ENCODE measurements at regions not wholly inside any gene's neighbourhood (a gene's known extent, or its start where the extent isn't known, plus 50 kb on each side); places are given as distances from the start of the nearest gene placed in this dataset.
A peak's percentile ranks its signal among the peaks of the same experiment; 100 is the strongest.

- DNase-seq (peak in 1 of 2 donors; percentile 32), ATAC-seq (peak; percentile 35)
- intact Hi-C loops (cut with DNase I, micrococcal nuclease) = loop anchor here in 1 of 2 donors (5.0 kb wide), 1 partner anchor 155 kb away; the partner anchor contains the start of gene CCND2
These were observed 156.1 kb upstream of the CCND2 start for GRCh38 chr12:4117386-4118016.

GRCh38 chr12:4116251-4117111 is 157.1 kb upstream of the CCND2 start:
- peak; percentile 72 for ATAC-seq
- intact Hi-C loops (cut with DNase I, micrococcal nuclease) = loop anchor here in 1 of 2 donors (5.0 kb wide), 1 partner anchor 156 kb away; the partner anchor contains the start of gene CCND2
- peak; percentile 59 to 80 for DNase-seq

DNA sequence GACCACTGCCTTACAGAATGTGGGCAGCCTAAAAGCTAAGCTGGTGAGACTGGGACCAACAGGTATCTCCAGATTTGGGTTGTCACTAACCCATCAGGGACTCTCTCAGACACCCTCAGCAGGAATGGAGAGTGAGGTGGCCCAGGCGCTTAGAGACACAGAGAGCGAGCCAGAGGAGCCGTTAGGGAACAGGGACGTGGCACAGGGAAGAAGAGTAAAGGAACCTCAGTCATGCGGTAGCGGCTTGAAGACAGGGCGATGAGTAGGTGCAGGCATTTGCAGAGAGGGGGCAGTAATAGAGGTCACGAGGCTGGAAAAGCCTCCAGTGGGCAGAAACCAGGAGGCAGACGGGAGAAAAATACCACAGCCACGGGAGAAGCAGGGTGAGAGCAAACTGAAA is 158.0 kb upstream of the CCND2 start:
- intact Hi-C loops (cut with DNase I, micrococcal nuclease) = loop anchor here in 1 of 2 donors (5.0 kb wide), 1 partner anchor 157 kb away; the partner anchor contains the start of gene CCND2
- no peak for ATAC-seq
- DNase-seq = peak in 1 of 2 donors; percentile 35

DNA sequence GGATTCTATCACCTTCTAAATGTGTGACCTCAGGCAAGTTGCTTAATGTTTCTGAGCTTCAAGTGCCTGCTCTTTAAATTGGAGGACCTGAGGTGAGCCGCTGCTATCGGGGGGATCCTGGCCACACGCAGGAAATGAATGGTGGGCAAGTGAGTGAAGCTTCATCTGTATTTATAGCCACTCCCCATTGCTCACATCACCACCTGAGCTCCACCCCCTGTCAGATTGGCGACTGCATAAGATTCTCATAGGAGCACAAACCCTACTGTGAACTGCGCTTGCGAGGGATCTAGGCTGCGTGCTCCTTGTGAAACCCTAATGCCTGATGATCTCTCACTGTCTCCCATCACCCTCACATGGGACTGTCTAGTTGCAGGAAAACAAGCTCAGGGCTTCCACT is 158.6 kb upstream of the CCND2 start:
- intact Hi-C loops (cut with DNase I, micrococcal nuclease) = loop anchor here in 1 of 2 donors (5.0 kb wide), 1 partner anchor 157 kb away; the partner anchor contains the start of gene CCND2
- DNase-seq (no peak), ATAC-seq (no peak)

GRCh38 chr12:4112734-4113325 is 160.7 kb upstream of the CCND2 start:
- intact Hi-C loops (cut with DNase I, micrococcal nuclease) = no loop called here
- ATAC-seq (no peak), DNase-seq (no peak)

- ATAC-seq (no peak), DNase-seq (no peak)
- intact Hi-C loops (cut with DNase I, micrococcal nuclease) = no loop called here
These were observed 161.3 kb upstream of the CCND2 start for GRCh38 chr12:4112290-4112689.

GRCh38 chr12:4111010-4111409 is 162.6 kb upstream of the CCND2 start:
- ATAC-seq (no peak), DNase-seq (no peak)
- intact Hi-C loops (cut with DNase I, micrococcal nuclease) = no loop called here

- no peak for DNase-seq
- intact Hi-C loops (cut with DNase I, micrococcal nuclease) = loop anchor here in 1 of 2 donors (5.0 kb wide), 1 partner anchor 167 kb away; no protein-coding TSS in a partner anchor
- no peak for ATAC-seq
These were observed 163.7 kb upstream of the CCND2 start for GRCh38 chr12:4109826-4110225.

- no peak for DNase-seq
- no peak for ATAC-seq
- intact Hi-C loops (cut with DNase I, micrococcal nuclease) = loop anchor here in 1 of 2 donors (5.0 kb wide), 1 partner anchor 168 kb away; no protein-coding TSS in a partner anchor
These were observed 164.7 kb upstream of the CCND2 start for GRCh38 chr12:4108803-4109345.

DNA sequence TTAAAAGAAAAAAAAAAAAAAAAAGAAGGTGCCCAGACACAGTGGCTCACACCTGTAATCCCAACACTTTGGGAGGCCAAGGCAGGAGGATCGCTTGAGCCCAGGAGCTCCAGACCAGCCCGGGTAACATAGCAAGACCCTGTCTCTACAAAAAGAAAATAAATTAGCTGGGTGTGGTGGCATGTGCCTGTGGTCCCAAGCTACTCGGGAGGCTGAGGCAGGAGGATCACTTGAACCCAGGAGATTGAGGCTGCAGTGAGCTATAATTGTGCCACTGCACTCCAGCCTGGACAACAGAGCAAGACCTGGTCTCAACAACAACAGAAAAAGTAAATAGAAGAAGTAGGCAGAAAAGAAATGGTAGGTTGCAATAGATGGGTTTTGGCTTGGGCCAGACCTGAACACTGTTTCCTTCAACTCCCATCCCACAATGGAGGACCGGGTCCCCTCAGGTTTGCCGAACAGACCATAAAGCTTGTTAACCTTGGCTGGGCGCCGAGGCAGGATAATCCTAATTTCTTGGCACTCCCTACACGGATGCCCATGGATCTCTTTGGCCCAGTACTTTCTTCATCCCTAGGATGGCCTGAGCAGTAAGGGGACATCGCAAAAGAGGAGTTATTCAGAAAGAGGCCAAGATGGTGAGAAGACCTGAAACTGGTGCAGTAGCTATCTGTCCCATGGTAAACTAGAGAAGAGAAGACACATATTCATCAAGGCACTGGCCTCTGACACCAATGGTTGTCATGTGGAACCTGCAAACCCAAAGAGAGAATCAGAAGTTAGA is 165.5 kb upstream of the CCND2 start:
- intact Hi-C loops (cut with DNase I, micrococcal nuclease) = loop anchor here in 1 of 2 donors (5.0 kb wide), 1 partner anchor 169 kb away; no protein-coding TSS in a partner anchor
- no peak for ATAC-seq

DNA sequence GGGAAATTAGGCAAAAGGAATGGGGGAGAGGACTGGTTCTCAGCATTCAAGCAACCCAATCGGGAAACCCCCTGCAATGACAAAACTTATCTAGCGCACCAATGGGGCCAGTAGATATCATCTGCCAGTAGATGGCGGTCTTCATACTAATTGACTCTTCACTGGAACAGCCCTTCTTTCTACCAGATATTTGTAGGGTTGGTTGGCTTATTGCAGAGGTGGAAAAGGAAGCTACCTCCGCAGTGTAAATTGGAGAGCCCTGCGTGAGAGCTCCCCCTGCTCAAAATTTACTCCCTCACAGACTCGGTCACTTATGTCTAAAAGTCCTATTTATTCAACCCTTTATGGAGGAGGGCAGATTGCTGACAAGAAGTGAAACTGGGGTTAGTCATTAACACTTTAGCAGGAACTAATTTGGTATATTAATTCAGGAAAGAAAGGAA is 166.1 kb upstream of the CCND2 start:
- DNase-seq (peak; percentile 36 to 53), ATAC-seq (peak; percentile 94)
- intact Hi-C loops (cut with DNase I, micrococcal nuclease) = loop anchor here in 1 of 2 donors (5.0 kb wide), 1 partner anchor 170 kb away; no protein-coding TSS in a partner anchor

More for the DNA sequence above, 165.5 kb upstream of the CCND2 start:
- DNase-seq = no peak

GRCh38 chr12:4106621-4107020 is 166.9 kb upstream of the CCND2 start:
- ATAC-seq (peak; percentile 15), DNase-seq (no peak)
- intact Hi-C loops (cut with DNase I, micrococcal nuclease) = loop anchor here in 1 of 2 donors (5.0 kb wide), 1 partner anchor 171 kb away; no protein-coding TSS in a partner anchor

DNA sequence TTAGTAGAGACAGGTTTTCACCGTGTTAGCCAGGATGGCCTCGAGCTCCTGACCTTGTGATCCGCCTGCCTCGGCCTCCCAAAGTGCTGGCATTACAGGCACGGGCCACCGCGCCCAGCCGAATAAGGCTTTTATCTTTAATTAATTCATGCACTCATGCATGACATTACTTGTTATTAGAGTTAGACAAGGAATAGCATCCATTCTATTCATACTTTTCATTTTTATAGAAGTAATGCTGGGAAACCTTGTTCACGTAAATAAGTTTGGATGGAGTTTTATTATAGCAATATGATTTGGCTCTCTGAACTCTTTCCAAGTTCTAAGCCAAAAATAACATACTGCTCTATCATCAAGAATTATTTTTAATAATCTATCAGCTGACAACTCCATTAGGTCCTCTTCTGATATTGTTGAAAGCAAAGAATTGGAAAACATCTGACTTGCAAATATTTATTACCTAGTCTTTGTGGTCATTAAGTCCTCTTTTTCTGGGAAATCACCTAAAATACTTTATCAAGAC is 168.8 kb upstream of the CCND2 start:
- ATAC-seq = no peak
- DNase-seq = no peak
- intact Hi-C loops (cut with DNase I, micrococcal nuclease) = loop anchor here in 1 of 2 donors (5.0 kb wide), 1 partner anchor 173 kb away; no protein-coding TSS in a partner anchor

DNA sequence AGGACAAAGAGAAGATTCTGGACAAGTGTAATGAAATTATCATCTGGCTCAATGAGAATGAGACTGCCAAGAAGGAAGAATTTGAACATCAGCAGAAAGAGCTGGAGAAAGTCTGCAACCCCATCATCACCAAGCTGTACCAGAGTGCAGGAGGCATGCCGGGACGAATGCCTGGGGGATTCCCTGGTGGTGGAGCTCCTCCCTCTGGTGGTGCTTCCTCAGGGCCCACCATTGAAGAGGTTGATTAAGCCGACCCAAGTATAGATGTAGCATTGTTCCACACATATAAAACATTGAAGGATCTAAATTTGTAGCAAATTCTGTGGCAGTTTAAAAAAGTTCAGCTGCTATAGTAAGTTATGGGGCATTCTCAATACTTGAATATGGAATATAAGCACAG is 174.3 kb upstream of the CCND2 start:
- intact Hi-C loops (cut with DNase I, micrococcal nuclease) = no loop called here
- DNase-seq (no peak), ATAC-seq (no peak)

DNA sequence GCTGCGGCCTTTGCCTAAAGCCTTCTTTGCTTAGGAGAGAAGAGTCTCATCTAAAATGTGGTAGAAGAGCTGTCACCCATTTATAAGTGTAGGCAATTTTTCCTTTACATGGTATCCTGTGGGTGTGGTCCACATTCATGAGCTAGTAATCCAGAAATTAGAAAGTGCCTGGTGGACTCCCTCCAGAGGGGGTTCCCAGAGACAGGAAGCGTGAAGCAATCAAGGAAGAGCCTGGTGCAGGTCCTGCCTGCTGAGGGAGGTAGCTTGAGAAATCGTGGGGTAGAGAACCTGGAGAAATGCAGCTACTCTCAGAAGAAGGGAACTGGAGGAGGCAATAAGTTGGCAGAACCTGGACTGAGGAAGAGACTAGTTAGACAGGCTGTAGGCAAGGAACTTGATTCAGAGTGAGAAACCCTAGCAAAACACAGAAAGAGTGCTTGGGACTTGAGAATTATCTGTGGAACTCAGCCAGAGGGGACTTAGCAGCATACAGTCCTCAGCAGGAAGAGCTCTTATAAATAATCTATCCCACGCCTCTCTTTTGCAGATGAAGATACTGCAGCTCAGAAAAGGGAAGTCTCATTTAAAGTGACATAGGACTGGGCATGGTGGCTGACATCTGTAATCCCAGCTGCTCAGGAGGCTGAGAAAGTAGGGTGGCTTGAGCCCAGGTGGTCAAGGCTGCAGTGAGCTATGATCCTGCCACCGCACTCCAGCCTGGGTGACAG is 182.4 kb upstream of the CCND2 start:
- intact Hi-C loops (cut with DNase I, micrococcal nuclease) = no loop called here
- DNase-seq = no peak
- no peak for ATAC-seq

- intact Hi-C loops (cut with DNase I, micrococcal nuclease) = no loop called here
- DNase-seq = no peak
- ATAC-seq = no peak
These were observed 183.6 kb upstream of the CCND2 start for GRCh38 chr12:4089956-4090355.

DNA sequence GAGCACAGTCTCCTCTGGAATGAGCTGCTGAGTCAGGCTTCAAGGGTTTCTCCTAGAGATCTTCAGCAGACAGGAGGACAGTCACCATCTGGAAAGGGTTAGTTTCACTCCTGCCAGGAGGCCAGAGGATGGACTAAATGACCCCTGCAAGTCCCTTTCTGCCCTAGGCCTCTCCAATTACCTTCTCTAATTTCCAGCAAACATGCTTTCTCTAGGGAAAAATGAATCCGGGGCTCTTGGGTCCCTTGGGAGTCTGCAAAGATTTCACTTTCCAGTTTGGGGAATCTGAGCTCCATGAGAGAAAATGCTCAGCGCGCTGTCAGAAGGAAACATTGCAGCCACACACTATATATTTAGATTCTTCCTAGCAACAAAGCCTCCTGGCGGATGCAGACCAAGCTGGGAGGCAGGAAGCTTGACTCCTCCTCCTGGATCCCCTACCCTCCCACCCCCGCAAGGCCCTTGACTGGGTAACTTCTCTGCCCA is 184.4 kb upstream of the CCND2 start:
- no peak for ATAC-seq
- intact Hi-C loops (cut with DNase I, micrococcal nuclease) = no loop called here
- no peak for DNase-seq

Measured in left colon (tissue), 2 donors.